Ovary (tissue), 7 donors: ENCODE measurements at regions not wholly inside any gene's neighbourhood (a gene's known extent, or its start where the extent isn't known, plus 50 kb on each side); places are given as distances from the start of the nearest gene placed in this dataset.

Experiments used
- DNase-seq, 5 donors: peaks; one replicate each; pipeline ENCODE4 v3.0.0-alpha.2; 2019 to 2020
- H3K27ac ChIP-seq, 2 donors: fragments of 200-600 bp; one replicate each; pipeline versions ENCODE4 v1.5.1 to v1.8.0; 2019 to 2022
- H3K27me3 ChIP-seq: fragments of 200-600 bp; one replicate; pipeline ENCODE4 v1.8.0; 2022
- H3K36me3 ChIP-seq: fragments of 200-600 bp; sonication (generic); one replicate; pipeline ENCODE4 v1.5.1; 2019
- H3K4me1 ChIP-seq: one replicate; pipeline ENCODE4 v1.8.1; 2013; ENCODE audit warnings: mild to moderate bottlenecking, moderate library complexity; ENCODE audit not compliant: insufficient read depth
- H3K4me3 ChIP-seq: fragments of 200-600 bp; sonication (generic); one replicate; pipeline ENCODE4 v1.5.1; 2017
- H3K9me3 ChIP-seq, 2 donors: fragments of 200-600 bp in 1 of 2; sonication (generic) in 1 of 2; one replicate each; pipeline versions ENCODE4 v1.5.1 to v1.8.1; 2013 to 2019; ENCODE audit warnings: mild to moderate bottlenecking in 1 of 2, moderate library complexity in 1 of 2
- CTCF ChIP-seq, 3 donors: fragments of 450-650 bp in 2 of 3; fragments of 200-600 bp in 1 of 3; IDR thresholded peaks; one replicate each; pipeline versions ENCODE4 v1.5.1 to v1.8.0; 2016 to 2022; ENCODE audit warnings: antibody characterized with exemption in 3 of 3, mild to moderate bottlenecking in 1 of 3
- EP300 ChIP-seq: sonication (generic); formaldehyde crosslinking; IDR thresholded peaks from one replicate; pipeline ENCODE4 v1.6.1; 2017; ENCODE audit warnings: antibody characterized with exemption
- POLR2A ChIP-seq: fragments of 450-650 bp; IDR thresholded peaks from one replicate; pipeline ENCODE4 v1.6.1; 2017; ENCODE audit warnings: antibody characterized with exemption, mild to moderate bottlenecking, moderate library complexity
- WGBS, 3 donors: extraction: QIAGEN DNeasy Blood & Tissue Kit in 1 of 3; methylation state at CpG; one replicate each; pipeline versions ENCODE4 v1.1.5 to v1.1.7; 2013 to 2017; 5-methylcytosine and 5-hydroxymethylcytosine counted together
- intact Hi-C, 4 donors: fragments of 100-400 bp; cut with DNase I; formaldehyde crosslinking; loops; one replicate each; pipeline versions ENCODE4 v1.11.0 to v1.15.1; 2022 to 2023
- donor health status: DM: no; HTN: no; CAD: no; lungs with moderate emphysema.
- donor health status: DM: no; HTN: no; CAD: no.
- donor health status: Bipolar disorder and iron deficiency.
- donor health status: DM: no; HTN: no; CAD: no.
- donor health status: DM: yes; HTN: yes; CAD: no.

- intact Hi-C loops, result no loop called here
- no peaks in the 10 kb centered on the region for H3K36me3 ChIP-seq
- no peaks in the 10 kb centered on the region for H3K27me3 ChIP-seq
- no peak for DNase-seq
- no peaks in the 10 kb centered on the region for H3K4me1 ChIP-seq
- no peaks in the 10 kb centered on the region for H3K9me3 ChIP-seq
- TF ChIP-seq EP300 (no peak), POLR2A (no peak), CTCF (IDR thresholded peaks at IDR 0.05) (no peak)
- WGBS, 3 donors, result 6 to 25% (median 8%) methylated on average over 29 of the region's 29 CpGs
- H3K4me3 ChIP-seq, result no peak overlapping the region
- H3K27ac ChIP-seq, result no peak overlapping the region
These were observed 279.7 kb downstream of the FAM72C start for GRCh38 chr1:143691971-143692529.

- Histone ChIP-seq H3K4me1 (no peaks in the 10 kb centered on the region), H3K9me3 (no peaks in the 10 kb centered on the region), H3K27me3 (no peaks in the 10 kb centered on the region), H3K27ac (no peak overlapping the region), H3K36me3 (no peaks in the 10 kb centered on the region), H3K4me3 (no peak overlapping the region)
- no peak for TF ChIP-seq EP300
- no peak for TF ChIP-seq POLR2A
- TF ChIP-seq CTCF (IDR thresholded peaks at IDR 0.05), result no peak
- 2 to 32% (median 6%) methylated on average over 17 to 27 of the region's 27 CpGs for WGBS, 3 donors
- no peak for DNase-seq
- intact Hi-C loops, result no loop called here
These were observed 280.3 kb downstream of the FAM72C start for GRCh38 chr1:143691400-143691891.

GRCh38 chr1:143689781-143690180, 282.0 kb downstream of the FAM72C start:
- TF ChIP-seq POLR2A, result no peak
- no peak for TF ChIP-seq EP300
- no peak for TF ChIP-seq CTCF (IDR thresholded peaks at IDR 0.05)
- WGBS, 3 donors, result 67 to 78% (median 72%) methylated on average over 4 of the region's 4 CpGs
- intact Hi-C loops, result no loop called here
- Histone ChIP-seq H3K36me3 (no peaks in the 10 kb centered on the region), H3K27ac (no peak overlapping the region), H3K9me3 (no peaks in the 10 kb centered on the region), H3K4me1 (no peaks in the 10 kb centered on the region), H3K27me3 (no peaks in the 10 kb centered on the region), H3K4me3 (no peak overlapping the region)
- DNase-seq, result no peak

GRCh38 chr1:143680304-143680703, 291.5 kb downstream of the FAM72C start:
- TF ChIP-seq CTCF (IDR thresholded peaks at IDR 0.05) (no peak), EP300 (no peak), POLR2A (no peak)
- no peak for DNase-seq
- no peak overlapping the region for H3K4me3 ChIP-seq
- H3K4me1 ChIP-seq, result no peaks in the 10 kb centered on the region
- intact Hi-C loops, result no loop called here
- no peak overlapping the region for H3K27ac ChIP-seq
- WGBS, 3 donors, result 81 to 90% (median 87%) methylated on average over 14 of the region's 14 CpGs
- no peaks in the 10 kb centered on the region for H3K27me3 ChIP-seq
- H3K36me3 ChIP-seq, result no peaks in the 10 kb centered on the region
- no peaks in the 10 kb centered on the region for H3K9me3 ChIP-seq
